GM18907 (cell line): ENCODE measurements at regions not wholly inside any gene's neighbourhood (a gene's known extent, or its start where the extent isn't known, plus 50 kb on each side); places are given as distances from the start of the nearest gene placed in this dataset.

Experiments
- ATAC-seq: cut with Tn5 transposase; IDR thresholded peaks from one replicate; pipeline ENCODE4 v1.9.1; 2021; ENCODE audit warnings: mild to moderate bottlenecking, moderate library complexity; ENCODE audit not compliant: unreplicated experiment

- ATAC-seq: no peak
Observed at GRCh38 chr12:85733221-85733840, 102.9 kb downstream of the RASSF9 start.

GRCh38 chr12:85733984-85734383 is 102.2 kb downstream of the RASSF9 start:
- no peak for ATAC-seq

DNA sequence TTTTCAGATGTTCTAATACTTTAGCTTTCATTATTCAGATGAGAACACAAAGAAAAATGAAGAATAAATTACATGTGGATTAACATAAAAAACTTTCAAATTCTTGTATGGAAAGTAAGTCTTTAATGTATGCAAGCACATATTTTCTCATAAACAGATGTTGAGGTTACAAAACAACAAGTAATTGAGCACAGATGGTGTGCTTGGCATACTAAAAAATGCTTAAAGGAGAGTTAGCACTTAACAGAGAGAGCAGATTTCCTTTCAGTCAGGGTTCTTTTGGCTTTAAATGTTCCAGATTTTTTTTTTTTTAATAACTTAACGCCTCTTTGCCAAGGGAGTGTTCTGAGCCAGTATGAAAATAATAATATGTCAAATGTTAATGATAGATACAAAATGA is 96.0 kb downstream of the RASSF9 start:
- ATAC-seq: no peak

DNA sequence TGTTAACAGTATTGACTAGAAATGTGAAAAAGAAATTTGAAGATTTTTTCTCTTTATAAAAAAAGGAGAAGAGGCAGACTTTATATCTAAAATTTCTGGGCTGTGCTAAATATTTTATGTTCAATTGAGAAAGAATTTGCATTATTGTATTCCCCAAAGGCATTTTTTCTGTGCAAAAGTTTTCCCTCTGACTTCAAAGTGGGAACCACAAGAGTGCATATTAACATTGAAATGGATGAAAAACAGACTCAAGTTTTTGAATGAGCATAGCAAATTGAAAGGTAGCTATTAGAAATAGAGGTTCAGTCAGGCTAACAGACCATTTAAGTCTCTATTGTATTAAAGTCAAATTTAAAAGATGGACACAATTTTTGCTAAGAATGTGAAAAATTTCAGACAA is 95.2 kb downstream of the RASSF9 start:
- ATAC-seq: no peak

DNA sequence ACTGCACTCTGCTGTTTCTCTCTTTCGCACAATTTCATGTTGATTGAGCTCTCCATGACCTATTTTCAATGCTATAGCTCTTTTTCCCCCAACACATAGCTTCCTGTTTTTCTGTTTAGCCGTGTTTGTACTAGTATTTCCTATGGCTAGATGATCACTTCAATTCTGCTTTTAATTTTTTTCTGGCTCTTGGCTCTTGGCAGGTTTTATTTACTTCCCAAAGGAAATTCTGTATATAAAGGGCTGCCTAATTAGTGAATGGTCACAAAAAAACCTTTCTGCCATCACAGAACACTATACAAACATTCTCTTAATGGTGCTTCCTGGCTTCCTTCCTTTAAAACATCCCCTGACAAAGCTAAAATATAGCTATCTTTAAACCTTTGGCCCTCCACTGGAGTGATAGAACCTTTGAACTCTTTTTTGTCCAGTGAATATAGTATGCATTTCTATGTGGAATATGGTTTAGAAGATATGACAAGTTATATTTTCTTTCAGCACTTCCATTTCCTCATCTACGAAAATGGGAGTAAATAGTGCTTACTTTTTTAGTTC is 88.2 kb downstream of the RASSF9 start:
- ATAC-seq: no peak
